ENCODE measurements at regions not wholly inside any gene's neighbourhood (a gene's known extent, or its start where the extent isn't known, plus 50 kb on each side); places are given as distances from the start of the nearest gene placed in this dataset.

DNA sequence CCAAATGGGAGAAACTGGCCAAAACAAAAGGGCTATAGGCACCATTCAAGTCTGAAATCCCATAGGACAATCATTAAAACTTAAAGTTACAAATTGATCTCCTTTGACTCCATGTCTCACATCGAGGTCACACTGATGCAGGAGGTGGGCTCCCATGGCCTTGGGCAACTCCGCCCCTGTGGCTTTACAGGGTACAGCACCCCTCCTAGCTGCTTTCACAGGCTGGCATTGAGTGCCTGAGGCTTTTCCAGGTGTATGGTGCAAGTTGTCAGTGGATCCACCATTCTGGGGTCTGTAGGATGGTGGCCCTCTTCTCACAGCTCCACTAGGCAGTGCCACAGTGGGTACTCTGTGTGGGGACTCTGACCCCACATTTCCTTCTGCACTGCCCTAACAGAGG is 662.1 kb downstream of the XPNPEP1 start:
- intact Hi-C loops (cut with DNase I) = no loop called here
- TF ChIP-seq, protein P1, sequence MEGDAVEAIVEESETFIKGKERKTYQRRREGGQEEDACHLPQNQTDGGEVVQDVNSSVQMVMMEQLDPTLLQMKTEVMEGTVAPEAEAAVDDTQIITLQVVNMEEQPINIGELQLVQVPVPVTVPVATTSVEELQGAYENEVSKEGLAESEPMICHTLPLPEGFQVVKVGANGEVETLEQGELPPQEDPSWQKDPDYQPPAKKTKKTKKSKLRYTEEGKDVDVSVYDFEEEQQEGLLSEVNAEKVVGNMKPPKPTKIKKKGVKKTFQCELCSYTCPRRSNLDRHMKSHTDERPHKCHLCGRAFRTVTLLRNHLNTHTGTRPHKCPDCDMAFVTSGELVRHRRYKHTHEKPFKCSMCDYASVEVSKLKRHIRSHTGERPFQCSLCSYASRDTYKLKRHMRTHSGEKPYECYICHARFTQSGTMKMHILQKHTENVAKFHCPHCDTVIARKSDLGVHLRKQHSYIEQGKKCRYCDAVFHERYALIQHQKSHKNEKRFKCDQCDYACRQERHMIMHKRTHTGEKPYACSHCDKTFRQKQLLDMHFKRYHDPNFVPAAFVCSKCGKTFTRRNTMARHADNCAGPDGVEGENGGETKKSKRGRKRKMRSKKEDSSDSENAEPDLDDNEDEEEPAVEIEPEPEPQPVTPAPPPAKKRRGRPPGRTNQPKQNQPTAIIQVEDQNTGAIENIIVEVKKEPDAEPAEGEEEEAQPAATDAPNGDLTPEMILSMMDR (IDR thresholded peaks at IDR 0.05) = no peak

DNA sequence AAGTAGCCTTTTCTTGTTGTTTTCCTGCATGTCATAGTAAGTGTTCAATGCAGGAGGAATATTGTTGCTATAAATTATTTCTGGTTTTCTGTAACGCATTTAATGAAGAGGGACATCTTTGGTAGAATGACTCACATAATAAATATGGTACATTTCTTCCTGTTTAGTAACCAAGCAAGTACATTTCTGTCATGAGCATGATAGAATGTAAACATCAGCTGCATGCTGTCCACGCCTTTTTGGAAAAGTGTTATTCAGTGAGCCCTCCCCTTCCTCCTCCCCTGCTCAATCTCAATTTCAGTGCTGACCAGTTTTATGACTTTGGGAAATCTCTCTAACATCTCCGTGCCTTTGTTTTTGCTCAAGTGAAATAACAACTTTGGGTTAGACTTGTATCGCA is 664.0 kb downstream of the XPNPEP1 start:
- TF ChIP-seq, protein P1 (IDR thresholded peaks at IDR 0.05) = no peak
- no peak for DNase-seq
- no peaks in the 10 kb centered on the region for H3K9me3 ChIP-seq
- no peaks in the 10 kb centered on the region for H3K4me1 ChIP-seq
- intact Hi-C loops (cut with DNase I) = no loop called here
- H3K27ac ChIP-seq = no peak overlapping the region
- H3K36me3 ChIP-seq = no peaks in the 10 kb centered on the region
- no peaks in the 10 kb centered on the region for H3K27me3 ChIP-seq
- no peak overlapping the region for H3K4me3 ChIP-seq
- H3K9ac ChIP-seq (ENCODE audit: low read depth in 2 of 2, low read length in 2 of 2) = no peak overlapping the region

More for the DNA sequence above, 662.1 kb downstream of the XPNPEP1 start:
- no peaks in the 10 kb centered on the region for H3K4me1 ChIP-seq
- H3K4me3 ChIP-seq = no peak overlapping the region
- no peaks in the 10 kb centered on the region for H3K36me3 ChIP-seq
- H3K9ac ChIP-seq (ENCODE audit: low read depth in 2 of 2, low read length in 2 of 2) = no peak overlapping the region
- no peak for DNase-seq
- H3K27ac ChIP-seq = no peak overlapping the region
- H3K27me3 ChIP-seq = no peaks in the 10 kb centered on the region
- no peaks in the 10 kb centered on the region for H3K9me3 ChIP-seq

DNA sequence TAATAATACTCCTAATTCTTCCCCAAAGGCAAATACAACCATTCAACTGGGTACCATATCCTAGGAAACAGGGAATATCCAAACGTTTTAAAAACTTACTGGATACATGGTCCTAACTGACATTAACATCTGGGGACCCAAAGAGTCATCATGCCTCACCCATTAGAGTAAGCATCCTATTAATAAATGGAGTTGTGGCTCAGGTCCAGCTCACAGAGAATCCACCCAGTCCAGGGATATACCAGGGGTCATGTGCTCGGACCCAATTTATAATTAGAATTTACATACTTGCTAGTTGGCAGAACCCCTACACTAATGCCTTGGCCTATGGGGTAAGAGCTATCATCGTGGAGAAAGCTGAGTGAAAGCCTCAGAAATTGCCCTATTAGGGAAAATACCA is 670.0 kb downstream of the XPNPEP1 start:
- intact Hi-C loops (cut with DNase I) = no loop called here
- no peak for DNase-seq
- no peak overlapping the region for H3K9ac ChIP-seq (ENCODE audit: low read depth in 2 of 2, low read length in 2 of 2)
- H3K4me1 ChIP-seq = peaks cover 4% of the 10 kb centered on the region
- H3K4me3 ChIP-seq = no peak overlapping the region
- H3K27ac ChIP-seq = no peak overlapping the region
- TF ChIP-seq, protein P1 (IDR thresholded peaks at IDR 0.05) = no peak
- H3K9me3 ChIP-seq = no peaks in the 10 kb centered on the region
- no peaks in the 10 kb centered on the region for H3K27me3 ChIP-seq
- H3K36me3 ChIP-seq = no peaks in the 10 kb centered on the region

DNA sequence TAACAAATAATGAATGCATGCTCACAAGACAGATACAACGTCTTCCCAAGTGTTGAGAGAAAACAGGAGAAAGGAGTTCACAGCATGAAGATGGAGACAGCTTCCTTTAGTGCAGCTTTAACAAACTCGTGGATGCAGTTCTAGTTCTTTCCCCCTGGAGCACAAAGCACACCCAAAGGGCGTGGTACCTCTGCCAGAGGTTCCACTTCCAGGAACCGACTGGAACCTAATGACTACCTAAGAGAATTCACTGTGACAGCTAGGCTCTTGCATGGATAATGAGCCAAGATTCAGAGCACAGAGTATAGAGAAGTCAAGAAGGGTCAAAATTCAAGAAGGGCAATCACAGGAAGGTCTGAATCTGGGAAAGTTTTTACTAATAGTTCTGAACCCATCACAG is 673.2 kb downstream of the XPNPEP1 start:
- intact Hi-C loops (cut with DNase I) = no loop called here
- H3K36me3 ChIP-seq = no peaks in the 10 kb centered on the region
- H3K9ac ChIP-seq (ENCODE audit: low read depth in 2 of 2, low read length in 2 of 2) = no peak overlapping the region
- TF ChIP-seq, protein P1 (IDR thresholded peaks at IDR 0.05) = no peak
- peaks cover 6% of the 10 kb centered on the region for H3K4me1 ChIP-seq
- no peak overlapping the region for H3K27ac ChIP-seq
- H3K9me3 ChIP-seq = no peaks in the 10 kb centered on the region
- no peaks in the 10 kb centered on the region for H3K27me3 ChIP-seq
- no peak overlapping the region for H3K4me3 ChIP-seq
- no peak for DNase-seq

DNA sequence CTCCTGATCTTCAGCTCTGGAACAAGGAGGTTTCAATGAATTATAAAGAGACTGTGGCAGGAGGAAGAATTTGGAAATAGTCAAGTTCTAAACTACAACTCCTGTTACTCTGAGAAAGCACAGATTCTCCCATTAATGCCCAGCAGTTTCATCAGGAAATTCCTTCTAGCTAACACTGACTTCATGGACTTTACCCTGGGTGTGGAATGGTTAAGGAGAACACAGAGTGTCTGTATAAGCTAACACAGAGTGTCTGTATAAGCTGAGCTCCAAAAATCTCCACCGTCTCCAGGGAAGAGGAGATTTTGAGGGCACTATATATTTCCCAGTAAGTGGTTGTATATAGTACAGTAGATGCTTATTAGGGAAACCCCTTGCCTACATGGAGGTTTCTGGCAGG is 675.5 kb downstream of the XPNPEP1 start:
- intact Hi-C loops (cut with DNase I) = no loop called here
- H3K9me3 ChIP-seq = no peaks in the 10 kb centered on the region
- H3K27ac ChIP-seq = peak overlapping the region; percentile 35
- H3K4me3 ChIP-seq = no peak overlapping the region
- TF ChIP-seq, protein P1 (IDR thresholded peaks at IDR 0.05) = no peak
- H3K9ac ChIP-seq (ENCODE audit: low read depth in 2 of 2, low read length in 2 of 2) = no peak overlapping the region
- no peaks in the 10 kb centered on the region for H3K27me3 ChIP-seq
- peaks cover 6% of the 10 kb centered on the region for H3K4me1 ChIP-seq
- DNase-seq = peak; percentile 21
- no peaks in the 10 kb centered on the region for H3K36me3 ChIP-seq

DNA sequence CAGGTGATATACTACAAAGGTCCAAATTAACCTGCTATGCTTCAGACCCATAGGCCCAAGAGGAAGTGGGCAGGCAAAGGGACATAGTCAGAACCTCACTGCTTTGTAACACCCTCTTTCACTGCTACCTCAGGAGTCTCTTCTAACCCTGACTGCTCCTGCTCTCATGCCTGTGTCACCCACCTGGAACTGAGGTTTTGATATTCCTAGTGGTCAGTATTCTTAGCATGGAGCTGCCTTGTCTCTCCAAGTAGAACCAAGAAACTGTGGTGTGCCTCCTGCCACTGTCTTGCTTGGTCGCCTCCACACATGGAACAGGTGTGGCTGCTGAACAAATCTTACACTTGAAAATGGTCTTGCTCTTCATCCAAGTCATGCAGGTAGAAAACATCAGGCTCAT is 677.5 kb downstream of the XPNPEP1 start:
- Histone ChIP-seq H3K27ac (no peak overlapping the region), H3K4me1 (peaks cover 6% of the 10 kb centered on the region), H3K36me3 (no peaks in the 10 kb centered on the region), H3K9ac (ENCODE audit: low read depth in 2 of 2, low read length in 2 of 2) (no peak overlapping the region), H3K27me3 (no peaks in the 10 kb centered on the region), H3K4me3 (no peak overlapping the region), H3K9me3 (no peaks in the 10 kb centered on the region)
- intact Hi-C loops (cut with DNase I) = no loop called here
- TF ChIP-seq, protein P1 (IDR thresholded peaks at IDR 0.05) = no peak
- no peak for DNase-seq

Data from colonic mucosa (tissue), 4 donors.